Nephron (organoid): ENCODE measurements at regions not wholly inside any gene's neighbourhood (a gene's known extent, or its start where the extent isn't known, plus 50 kb on each side); places are given as distances from the start of the nearest gene placed in this dataset.
"Not testable (repeated sequence)": the region's sequence is repeated elsewhere in the genome, so short reads cannot be mapped to it uniquely, and the experiment has no call there.

Experiments
- H3K27ac Mint-ChIP-seq, 3 experiments: 2 replicates each; pipeline ENCODE4 v1.8.0; 2020; ENCODE audit warnings: mixed read lengths in 3 of 3, mild to moderate bottlenecking in 2 of 3, moderate library complexity in 1 of 3
- H3K27me3 Mint-ChIP-seq: 2 replicates; pipeline ENCODE4 v1.8.0; 2021; ENCODE audit warnings: low read depth, mild to moderate bottlenecking, moderate library complexity, mixed read lengths
- H3K36me3 Mint-ChIP-seq: 2 replicates; pipeline ENCODE4 v1.8.0; 2020; ENCODE audit warnings: low read depth, mixed read lengths
- H3K4me1 Mint-ChIP-seq: 2 replicates; pipeline ENCODE4 v1.8.0; 2020; ENCODE audit warnings: mixed read lengths
- H3K4me3 Mint-ChIP-seq, 3 experiments: 2 replicates each; pipeline ENCODE4 v1.8.0; 2020; ENCODE audit warnings: mild to moderate bottlenecking in 3 of 3, mixed read lengths in 3 of 3, moderate library complexity in 2 of 3
- H3K9me3 Mint-ChIP-seq: 2 replicates; pipeline ENCODE4 v1.8.0; 2020; ENCODE audit warnings: mixed read lengths
- TF ChIP-seq, protein P1 (sequence below), 3 experiments: fragments of 200-600 bp; sonication (generic); IDR thresholded peaks; one replicate each; pipeline ENCODE4 v1.5.0; 2021; ENCODE audit warnings: antibody characterized with exemption in 3 of 3; ENCODE audit not compliant: unreplicated experiment in 3 of 3

DNA sequence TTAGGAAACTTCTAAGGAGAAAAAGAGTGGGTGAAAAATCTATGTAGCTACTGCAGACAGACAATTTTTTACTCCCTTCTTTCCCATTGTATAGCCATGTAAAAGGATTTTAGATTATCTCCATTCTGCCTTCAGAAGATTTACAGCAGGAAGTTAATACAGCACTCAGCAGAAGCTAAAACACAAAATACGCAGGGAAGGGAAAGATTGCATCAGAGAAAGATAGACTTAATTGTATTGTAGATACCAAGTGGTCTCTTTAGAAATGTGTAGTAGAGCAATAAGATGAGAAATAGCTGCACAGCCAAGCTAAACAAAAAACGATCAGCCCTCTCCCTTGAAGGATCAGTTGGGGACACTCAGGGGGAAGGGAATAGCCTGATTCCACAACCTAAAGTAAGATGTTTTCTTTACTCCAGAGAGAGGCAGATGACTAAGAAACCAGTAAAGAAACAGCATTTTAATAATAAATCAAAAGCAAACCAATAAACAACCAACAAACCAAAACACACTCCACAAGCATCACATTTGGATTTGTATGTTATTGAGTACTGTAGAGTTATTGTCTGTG is 236.7 kb upstream of the SLITRK1 start:
- H3K27ac Mint-ChIP-seq: peak overlapping the region; percentile 12 to 77 (median 72)
- no peaks in the 10 kb centered on the region for H3K9me3 Mint-ChIP-seq
- H3K4me1 Mint-ChIP-seq: peaks cover 15% of the 10 kb centered on the region
- H3K4me3 Mint-ChIP-seq: no peak overlapping the region
- TF ChIP-seq, protein P1, sequence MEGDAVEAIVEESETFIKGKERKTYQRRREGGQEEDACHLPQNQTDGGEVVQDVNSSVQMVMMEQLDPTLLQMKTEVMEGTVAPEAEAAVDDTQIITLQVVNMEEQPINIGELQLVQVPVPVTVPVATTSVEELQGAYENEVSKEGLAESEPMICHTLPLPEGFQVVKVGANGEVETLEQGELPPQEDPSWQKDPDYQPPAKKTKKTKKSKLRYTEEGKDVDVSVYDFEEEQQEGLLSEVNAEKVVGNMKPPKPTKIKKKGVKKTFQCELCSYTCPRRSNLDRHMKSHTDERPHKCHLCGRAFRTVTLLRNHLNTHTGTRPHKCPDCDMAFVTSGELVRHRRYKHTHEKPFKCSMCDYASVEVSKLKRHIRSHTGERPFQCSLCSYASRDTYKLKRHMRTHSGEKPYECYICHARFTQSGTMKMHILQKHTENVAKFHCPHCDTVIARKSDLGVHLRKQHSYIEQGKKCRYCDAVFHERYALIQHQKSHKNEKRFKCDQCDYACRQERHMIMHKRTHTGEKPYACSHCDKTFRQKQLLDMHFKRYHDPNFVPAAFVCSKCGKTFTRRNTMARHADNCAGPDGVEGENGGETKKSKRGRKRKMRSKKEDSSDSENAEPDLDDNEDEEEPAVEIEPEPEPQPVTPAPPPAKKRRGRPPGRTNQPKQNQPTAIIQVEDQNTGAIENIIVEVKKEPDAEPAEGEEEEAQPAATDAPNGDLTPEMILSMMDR (IDR thresholded peaks at IDR 0.05; ENCODE audit: unreplicated experiment in 3 of 3): no peak
- H3K27me3 Mint-ChIP-seq: no peaks in the 10 kb centered on the region
- H3K36me3 Mint-ChIP-seq: no peaks in the 10 kb centered on the region

DNA sequence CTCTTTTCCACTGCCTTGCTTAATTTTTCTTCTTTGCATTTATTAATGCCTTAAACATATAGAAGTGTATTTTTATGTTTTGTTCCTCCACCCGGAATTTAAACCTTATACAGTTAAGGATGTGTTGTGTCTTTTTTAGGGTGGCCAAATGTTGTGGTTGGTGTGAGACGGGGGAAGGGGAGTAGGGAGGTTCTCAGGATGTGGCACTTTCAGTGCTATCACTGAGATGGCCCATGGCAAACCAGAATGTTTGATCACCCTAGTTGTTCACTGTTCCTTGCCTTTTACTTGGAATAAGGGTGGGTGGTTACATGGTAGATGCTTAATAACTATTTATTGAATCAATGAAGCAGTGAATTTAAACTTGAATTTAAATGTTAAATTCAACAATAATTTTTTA is 216.0 kb upstream of the SLITRK1 start:
- Mint-ChIP-seq H3K4me3 (no peak overlapping the region), H3K27me3 (no peaks in the 10 kb centered on the region), H3K4me1 (no peaks in the 10 kb centered on the region), H3K36me3 (no peaks in the 10 kb centered on the region), H3K9me3 (no peaks in the 10 kb centered on the region), H3K27ac (no peak overlapping the region)
- TF ChIP-seq, protein P1 (IDR thresholded peaks at IDR 0.05; ENCODE audit: unreplicated experiment in 3 of 3): no peak

DNA sequence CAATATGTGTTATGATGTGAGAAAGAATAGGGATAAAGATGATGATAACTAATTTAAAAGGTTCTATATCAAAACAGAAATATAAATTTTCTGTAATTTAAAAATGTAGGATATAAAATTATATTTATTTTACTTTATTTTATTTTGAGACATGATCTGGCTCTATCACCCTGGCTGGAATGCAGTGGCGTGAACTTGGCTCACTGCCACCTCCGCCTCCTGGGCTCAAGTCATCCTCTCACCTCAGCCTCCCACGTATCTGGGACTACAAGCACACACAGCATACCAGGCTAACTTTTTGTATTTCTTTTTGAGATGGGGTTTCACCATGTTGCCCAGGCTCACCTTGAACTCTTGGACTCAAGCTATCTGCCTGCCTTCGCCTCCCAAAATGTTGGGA is 214.9 kb upstream of the SLITRK1 start:
- H3K4me1 Mint-ChIP-seq: no peaks in the 10 kb centered on the region
- no peaks in the 10 kb centered on the region for H3K9me3 Mint-ChIP-seq
- no peaks in the 10 kb centered on the region for H3K27me3 Mint-ChIP-seq
- H3K4me3 Mint-ChIP-seq: no peak overlapping the region
- no peaks in the 10 kb centered on the region for H3K36me3 Mint-ChIP-seq
- H3K27ac Mint-ChIP-seq: no peak overlapping the region
- TF ChIP-seq, protein P1 (IDR thresholded peaks at IDR 0.05; ENCODE audit: unreplicated experiment in 3 of 3): no peak

DNA sequence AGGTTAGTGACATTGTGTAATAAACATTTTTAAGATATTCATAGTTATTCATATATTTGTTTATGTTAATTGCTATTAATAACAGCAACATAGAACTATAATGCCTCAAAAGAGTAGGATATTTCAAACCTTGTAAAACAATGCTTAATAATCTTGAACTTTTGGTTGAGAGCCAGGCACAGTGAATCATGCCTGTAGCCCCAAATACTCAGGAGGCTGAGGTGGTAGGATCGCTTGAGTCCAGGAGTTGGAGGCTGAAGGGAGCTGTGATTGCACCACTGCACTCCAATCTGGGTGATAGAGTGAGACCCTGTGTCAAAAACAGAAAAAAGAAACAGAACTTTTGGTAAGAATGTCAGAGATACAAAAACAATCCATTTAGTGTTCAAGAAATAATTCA is 213.9 kb upstream of the SLITRK1 start:
- TF ChIP-seq, protein P1 (IDR thresholded peaks at IDR 0.05; ENCODE audit: unreplicated experiment in 3 of 3): no peak
- Mint-ChIP-seq H3K4me1 (no peaks in the 10 kb centered on the region), H3K36me3 (no peaks in the 10 kb centered on the region), H3K9me3 (no peaks in the 10 kb centered on the region), H3K27me3 (no peaks in the 10 kb centered on the region), H3K27ac (no peak overlapping the region), H3K4me3 (no peak overlapping the region)

DNA sequence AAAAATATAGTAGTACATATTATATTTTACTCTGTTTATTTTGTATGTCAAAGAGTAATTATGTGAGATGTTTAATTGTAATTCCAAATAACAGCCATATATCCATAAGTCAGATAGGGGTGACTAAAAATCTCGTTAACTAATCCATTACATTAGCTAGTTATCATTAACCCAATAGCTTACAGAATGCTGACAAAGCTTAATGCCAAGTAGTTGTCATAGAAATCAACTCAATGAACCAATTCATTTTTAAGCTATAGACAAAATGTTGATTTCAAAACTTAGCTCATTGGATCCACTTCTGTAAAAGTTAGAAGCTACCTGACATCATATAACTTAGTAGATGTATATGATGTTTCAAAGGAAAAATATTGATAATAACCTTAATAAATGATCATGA is 206.7 kb upstream of the SLITRK1 start:
- no peak overlapping the region for H3K4me3 Mint-ChIP-seq
- H3K27me3 Mint-ChIP-seq: peaks cover 4% of the 10 kb centered on the region
- H3K4me1 Mint-ChIP-seq: no peaks in the 10 kb centered on the region
- no peak overlapping the region for H3K27ac Mint-ChIP-seq
- no peaks in the 10 kb centered on the region for H3K9me3 Mint-ChIP-seq
- no peaks in the 10 kb centered on the region for H3K36me3 Mint-ChIP-seq
- TF ChIP-seq, protein P1 (IDR thresholded peaks at IDR 0.05; ENCODE audit: unreplicated experiment in 3 of 3): no peak

DNA sequence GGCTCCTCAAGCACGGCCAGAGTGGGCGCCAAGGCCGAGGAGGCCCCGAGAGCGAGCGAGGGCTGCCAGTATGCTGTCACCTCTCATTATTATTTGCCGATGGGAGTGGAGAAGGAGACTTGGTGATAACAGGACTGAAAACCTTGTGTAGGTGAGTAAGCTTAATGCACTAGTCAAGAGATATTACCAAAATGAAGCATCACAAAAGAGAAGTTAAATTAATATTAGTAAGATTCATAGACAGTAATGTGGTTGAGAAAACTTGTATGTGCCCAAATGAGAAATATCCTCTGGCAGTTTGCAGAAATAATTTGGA is 204.5 kb upstream of the SLITRK1 start:
- Mint-ChIP-seq H3K27ac (no peak overlapping the region), H3K36me3 (no peaks in the 10 kb centered on the region), H3K27me3 (peaks cover 4% of the 10 kb centered on the region), H3K4me1 (no peaks in the 10 kb centered on the region), H3K4me3 (no peak overlapping the region), H3K9me3 (no peaks in the 10 kb centered on the region)
- TF ChIP-seq, protein P1 (IDR thresholded peaks at IDR 0.05; ENCODE audit: unreplicated experiment in 3 of 3): no peak

DNA sequence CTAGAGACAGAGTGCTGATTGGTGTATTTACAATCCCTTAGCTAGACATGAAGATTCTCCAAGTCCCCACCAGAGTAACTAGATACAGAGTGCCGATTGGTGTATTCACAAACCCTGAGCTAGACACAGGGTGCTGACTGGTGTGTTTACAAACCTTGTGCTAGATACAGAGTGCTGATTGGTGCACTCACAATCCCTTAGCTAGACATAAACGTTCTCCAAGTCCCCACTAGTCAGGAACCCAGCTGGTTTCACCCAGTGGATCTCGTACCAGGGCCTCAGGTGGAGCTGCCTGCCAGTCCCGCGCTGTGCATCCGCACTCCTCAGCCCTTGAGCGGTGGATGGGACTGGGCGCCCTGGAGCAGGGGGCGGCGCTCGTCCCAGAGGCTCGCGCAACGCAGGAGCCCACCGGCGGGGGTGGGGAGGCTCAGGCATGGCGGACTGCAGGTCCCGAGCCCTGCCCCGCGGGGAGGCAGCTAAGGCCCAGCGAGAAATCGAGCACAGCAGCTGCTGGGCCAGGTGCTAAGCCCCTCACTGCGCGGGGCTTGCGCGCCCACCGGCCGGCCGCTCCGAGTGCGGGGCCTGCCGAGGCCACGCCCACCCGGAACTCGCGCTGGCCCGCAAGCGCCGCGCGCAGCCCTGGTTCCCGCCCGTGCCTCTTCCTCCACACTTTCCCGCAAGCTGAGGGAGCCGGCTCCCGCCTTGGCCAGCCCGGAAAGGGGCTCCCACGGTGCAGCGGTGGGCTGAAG is 204.0 kb upstream of the SLITRK1 start:
- not testable (repeated sequence) for H3K4me3 Mint-ChIP-seq, H3K27me3 Mint-ChIP-seq, H3K9me3 Mint-ChIP-seq, H3K36me3 Mint-ChIP-seq, H3K4me1 Mint-ChIP-seq, H3K27ac Mint-ChIP-seq
